K562 (cell line): ENCODE measurements at regions not wholly inside any gene's neighbourhood (a gene's known extent, or its start where the extent isn't known, plus 50 kb on each side); places are given as distances from the start of the nearest gene placed in this dataset.

ENCODE experiments used
- CTCF ChIP-seq, 3 experiments: IDR thresholded peaks in 2 of 3; conservative IDR thresholded peaks in 1 of 3; 2 replicates each; pipeline ENCODE4 v1.5.1; 2011 to 2012; ENCODE audit warnings: low read length in 3 of 3, mild to moderate bottlenecking in 3 of 3, control low read depth in 2 of 3, improper control_type of control experiment in 1 of 3, inconsistent platforms in 1 of 3, low read depth in 1 of 3, mixed read lengths in 1 of 3, moderate library complexity in 1 of 3; ENCODE audit not compliant: insufficient read depth in 2 of 3
- E2F5 ChIP-seq: sonication (generic); formaldehyde crosslinking; IDR thresholded peaks from 2 replicates; pipeline ENCODE4 v1.8.0; 2022; ENCODE audit warnings: mild to moderate bottlenecking, missing genetic modification reagents
- FOXM1 ChIP-seq, 2 experiments: fragments of 450-650 bp in 1 of 2; sonication (generic) in 1 of 2; formaldehyde crosslinking in 1 of 2; IDR thresholded peaks; 2 replicates each; pipeline versions ENCODE4 v1.6.1 to v1.9.0; 2017 to 2022; ENCODE audit warnings: low read depth in 2 of 2, mild to moderate bottlenecking in 2 of 2, missing genetic modification reagents in 1 of 2, moderate library complexity in 1 of 2
- KAT8 ChIP-seq: fragments of 450-650 bp; IDR thresholded peaks from 2 replicates; pipeline ENCODE4 v1.6.1; 2016; ENCODE audit warnings: low read depth, mild to moderate bottlenecking
- NFE2L1 ChIP-seq: fragments of 450-650 bp; IDR thresholded peaks from 2 replicates; pipeline ENCODE4 v1.6.1; 2016; ENCODE audit warnings: missing genetic modification characterization, low read depth, mild to moderate bottlenecking, missing compliant biosample characterization, moderate library complexity, borderline replicate concordance
- PML ChIP-seq: IDR thresholded peaks from 2 replicates; pipeline ENCODE4 v1.6.1; 2012; ENCODE audit warnings: low read length, inconsistent platforms
- POLR2A ChIP-seq: fragments of 450-650 bp; conservative IDR thresholded peaks from 2 replicates; pipeline ENCODE4 v1.6.1; 2016
- RAD21 ChIP-seq, 2 experiments: fragments of 250-450 bp in 1 of 2; fragments of 450-650 bp in 1 of 2; sonication (Bioruptor Pico) in 1 of 2; formaldehyde crosslinking in 1 of 2; IDR thresholded peaks in 1 of 2; conservative IDR thresholded peaks in 1 of 2; 2 replicates each; pipeline versions ENCODE4 v1.4.0 to v1.8.0; 2020 to 2022; ENCODE audit warnings: mild to moderate bottlenecking in 2 of 2, moderate library complexity in 1 of 2
- YY1 ChIP-seq, 3 experiments: IDR thresholded peaks; 2 replicates each; pipeline ENCODE4 v1.6.1; 2011; ENCODE audit warnings: low read length in 2 of 3, mild to moderate bottlenecking in 2 of 3, moderate library complexity in 2 of 3, borderline replicate concordance in 1 of 3, control low read depth in 1 of 3, low read depth in 1 of 3; ENCODE audit not compliant: insufficient read depth in 3 of 3, insufficient replicate concordance in 2 of 3, control insufficient read depth in 1 of 3, insufficient read length in 1 of 3; ENCODE audit errors: extremely low read depth in 1 of 3
- ZNF146 ChIP-seq: IDR thresholded peaks from one replicate; pipeline ENCODE4 v1.6.1; 2018; ENCODE audit warnings: missing compliant biosample characterization; ENCODE audit not compliant: unreplicated experiment
- ZNF436 ChIP-seq: fragments of 250-450, 450-650 bp; sonication (Bioruptor Pico); formaldehyde crosslinking; IDR thresholded peaks from 2 replicates; pipeline ENCODE4 v1.7.0; 2020; ENCODE audit warnings: mild to moderate bottlenecking
- ZNF695 ChIP-seq: fragments of 450-650 bp; formaldehyde crosslinking; IDR thresholded peaks from 2 replicates; pipeline ENCODE4 v1.4.0; 2020; ENCODE audit warnings: mild to moderate bottlenecking, moderate library complexity
- TF ChIP-seq, protein P1 (sequence below), 2 experiments: fragments of 450-650 bp in 1 of 2; IDR thresholded peaks; 2 replicates each; pipeline ENCODE4 v1.6.1; 2011 to 2017; ENCODE audit warnings: low read depth in 2 of 2, antibody characterized with exemption in 1 of 2, borderline replicate concordance in 1 of 2, low read length in 1 of 2, mild to moderate bottlenecking in 1 of 2, mixed read lengths in 1 of 2; ENCODE audit not compliant: control insufficient read depth in 1 of 2

DNA sequence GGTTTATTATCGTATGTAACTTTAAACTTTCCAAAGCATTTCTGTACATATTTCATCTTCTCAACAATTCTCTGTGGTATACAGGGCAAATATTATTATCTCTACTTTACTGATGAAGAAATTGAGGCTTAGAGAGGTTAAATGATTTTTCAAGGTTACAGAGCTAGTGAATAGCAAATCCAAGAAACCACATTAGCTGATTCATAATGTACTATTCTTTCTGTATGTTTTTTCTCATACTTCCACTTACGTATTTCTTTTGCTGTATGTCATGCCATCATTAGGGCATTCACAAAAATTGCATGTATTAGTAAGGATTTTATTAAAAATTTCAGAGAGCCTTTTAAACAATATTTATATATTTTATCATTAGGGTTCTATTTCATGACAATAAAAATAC is 372.4 kb upstream of the DMAC1 start:
- no peak for TF ChIP-seq YY1 (IDR thresholded peaks at IDR 0.05; ENCODE audit: borderline replicate concordance in 1 of 3, control insufficient read depth in 1 of 3, extremely low read depth in 1 of 3, insufficient read depth in 3 of 3, insufficient read length in 1 of 3, insufficient replicate concordance in 2 of 3, low read depth in 1 of 3, low read length in 2 of 3)
- no peak for TF ChIP-seq POLR2A
- TF ChIP-seq E2F5 (CRISPR knock-in tag), result no peak
- TF ChIP-seq FOXM1 (IDR thresholded peaks at IDR 0.05; ENCODE audit: low read depth), result no peak
- no peak for TF ChIP-seq FOXM1 (CRISPR knock-in tag; IDR thresholded peaks at IDR 0.05; ENCODE audit: low read depth)
- no peak for TF ChIP-seq ZNF146
- no peak for TF ChIP-seq NFE2L1 (tag)
- TF ChIP-seq RAD21 (CRISPR knock-in tag; conservative IDR thresholded peaks at IDR 0.05 in 1 of 2, IDR thresholded peaks at IDR 0.05 in 1 of 2), result no peak
- TF ChIP-seq ZNF695 (CRISPR knock-in tag), result no peak
- no peak for TF ChIP-seq PML
- TF ChIP-seq, protein P1, sequence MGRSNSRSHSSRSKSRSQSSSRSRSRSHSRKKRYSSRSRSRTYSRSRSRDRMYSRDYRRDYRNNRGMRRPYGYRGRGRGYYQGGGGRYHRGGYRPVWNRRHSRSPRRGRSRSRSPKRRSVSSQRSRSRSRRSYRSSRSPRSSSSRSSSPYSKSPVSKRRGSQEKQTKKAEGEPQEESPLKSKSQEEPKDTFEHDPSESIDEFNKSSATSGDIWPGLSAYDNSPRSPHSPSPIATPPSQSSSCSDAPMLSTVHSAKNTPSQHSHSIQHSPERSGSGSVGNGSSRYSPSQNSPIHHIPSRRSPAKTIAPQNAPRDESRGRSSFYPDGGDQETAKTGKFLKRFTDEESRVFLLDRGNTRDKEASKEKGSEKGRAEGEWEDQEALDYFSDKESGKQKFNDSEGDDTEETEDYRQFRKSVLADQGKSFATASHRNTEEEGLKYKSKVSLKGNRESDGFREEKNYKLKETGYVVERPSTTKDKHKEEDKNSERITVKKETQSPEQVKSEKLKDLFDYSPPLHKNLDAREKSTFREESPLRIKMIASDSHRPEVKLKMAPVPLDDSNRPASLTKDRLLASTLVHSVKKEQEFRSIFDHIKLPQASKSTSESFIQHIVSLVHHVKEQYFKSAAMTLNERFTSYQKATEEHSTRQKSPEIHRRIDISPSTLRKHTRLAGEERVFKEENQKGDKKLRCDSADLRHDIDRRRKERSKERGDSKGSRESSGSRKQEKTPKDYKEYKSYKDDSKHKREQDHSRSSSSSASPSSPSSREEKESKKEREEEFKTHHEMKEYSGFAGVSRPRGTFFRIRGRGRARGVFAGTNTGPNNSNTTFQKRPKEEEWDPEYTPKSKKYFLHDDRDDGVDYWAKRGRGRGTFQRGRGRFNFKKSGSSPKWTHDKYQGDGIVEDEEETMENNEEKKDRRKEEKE (IDR thresholded peaks at IDR 0.05; ENCODE audit: borderline replicate concordance in 1 of 2, control insufficient read depth in 1 of 2, low read depth in 2 of 2, low read length in 1 of 2), result no peak
- TF ChIP-seq KAT8, result no peak
- no peak for TF ChIP-seq CTCF (IDR thresholded peaks at IDR 0.05 in 2 of 3, conservative IDR thresholded peaks at IDR 0.05 in 1 of 3; ENCODE audit: insufficient read depth in 2 of 3, low read depth in 1 of 3, low read length in 3 of 3)
- no peak for TF ChIP-seq ZNF436 (CRISPR knock-in tag)
